PC-9 (cell line): ENCODE measurements at regions not wholly inside any gene's neighbourhood (a gene's known extent, or its start where the extent isn't known, plus 50 kb on each side); places are given as distances from the start of the nearest gene placed in this dataset.

ENCODE experiments used
- BruUV-seq: library from RNA; stranded (reverse); fragments of 400-500 nt; replicated peaks from 2 replicates; lab custom pipeline; 2021; lab: Mats Ljungman, UMichigan
- CTCF ChIA-PET: fragments of 300-600 bp; sonication (Branson Sonifier 250); formaldehyde crosslinking; loops from one replicate; lab custom pipeline; 2022; ENCODE audit warnings: antibody characterized with exemption; lab: Charles Lee
- POLR2A ChIA-PET: fragments of 300-600 bp; sonication (Branson Sonifier 250); formaldehyde crosslinking; loops from one replicate; lab custom pipeline; 2022; ENCODE audit warnings: antibody characterized with exemption; ENCODE audit not compliant: unreplicated experiment; lab: Charles Lee
- DNase-seq, 2 experiments: peaks; one replicate each; pipeline versions ENCODE4 v3.0.0 to v3.0.0-alpha.2; 2015 to 2022; ENCODE audit warnings: mixed read lengths in 1 of 2
- H2AFZ ChIP-seq: fragments of 200-600 bp; sonication (generic); 2 replicates; pipeline ENCODE4 v1.8.1; 2017; ENCODE audit warnings: antibody characterized with exemption
- H3F3A ChIP-seq: fragments of 200-600 bp; sonication (generic); 2 replicates; pipeline ENCODE4 v1.8.1; 2017; ENCODE audit warnings: antibody characterized with exemption, mild to moderate bottlenecking, low read depth; ENCODE audit not compliant: insufficient read depth
- H3K27ac ChIP-seq: fragments of 200-600 bp; sonication (generic); 2 replicates; pipeline ENCODE4 v1.6.1; 2016; ENCODE audit warnings: mixed run types
- H3K27me3 ChIP-seq: fragments of 200-600 bp; sonication (generic); 2 replicates; pipeline ENCODE4 v1.6.1; 2016; ENCODE audit warnings: low read depth, mixed run types; ENCODE audit not compliant: insufficient read depth
- H3K36me3 ChIP-seq: fragments of 200-600 bp; sonication (generic); 2 replicates; pipeline ENCODE4 v1.6.1; 2016; ENCODE audit warnings: low read depth, mixed run types
- H3K4me1 ChIP-seq: fragments of 200-600 bp; sonication (generic); replicated peaks from 2 replicates; pipeline ENCODE4 v1.6.1; 2016; ENCODE audit warnings: mixed run types; ENCODE audit not compliant: insufficient read depth
- H3K4me2 ChIP-seq: fragments of 200-600 bp; sonication (generic); 2 replicates; pipeline ENCODE4 v1.6.1; 2017; ENCODE audit warnings: mixed run types
- H3K4me3 ChIP-seq: fragments of 200-600 bp; sonication (generic); 2 replicates; pipeline ENCODE4 v1.6.1; 2016; ENCODE audit warnings: mixed run types
- H3K79me2 ChIP-seq: fragments of 200-600 bp; sonication (generic); 2 replicates; pipeline ENCODE4 v1.6.1; 2017; ENCODE audit warnings: low read depth, mixed run types
- H3K9me2 ChIP-seq: fragments of 200-600 bp; sonication (generic); 2 replicates; pipeline ENCODE4 v1.8.1; 2017; ENCODE audit warnings: mild to moderate bottlenecking; ENCODE audit not compliant: insufficient read depth
- H3K9me3 ChIP-seq: fragments of 200-600 bp; sonication (generic); 2 replicates; pipeline ENCODE4 v1.8.1; 2016; ENCODE audit warnings: low read depth; ENCODE audit not compliant: insufficient read depth
- H4K20me1 ChIP-seq: fragments of 200-600 bp; sonication (generic); 2 replicates; pipeline ENCODE4 v1.8.1; 2017; ENCODE audit not compliant: insufficient read depth
- CTCF ChIP-seq: fragments of 200-600 bp; sonication (generic); conservative IDR thresholded peaks from 2 replicates; pipeline ENCODE4 v1.6.1; 2017; ENCODE audit warnings: mixed run types, antibody characterized with exemption, mild to moderate bottlenecking, moderate library complexity
- EZH2 ChIP-seq: fragments of 200-600 bp; sonication (generic); IDR thresholded peaks from 2 replicates; pipeline ENCODE4 v1.8.0; 2017; ENCODE audit warnings: antibody characterized with exemption, low read depth
- intact Hi-C: fragments of 100-400 bp; cut with micrococcal nuclease; formaldehyde crosslinking; loops from one replicate; pipeline ENCODE4 v1.10.0; 2022; ENCODE audit not compliant: unreplicated experiment

DNA sequence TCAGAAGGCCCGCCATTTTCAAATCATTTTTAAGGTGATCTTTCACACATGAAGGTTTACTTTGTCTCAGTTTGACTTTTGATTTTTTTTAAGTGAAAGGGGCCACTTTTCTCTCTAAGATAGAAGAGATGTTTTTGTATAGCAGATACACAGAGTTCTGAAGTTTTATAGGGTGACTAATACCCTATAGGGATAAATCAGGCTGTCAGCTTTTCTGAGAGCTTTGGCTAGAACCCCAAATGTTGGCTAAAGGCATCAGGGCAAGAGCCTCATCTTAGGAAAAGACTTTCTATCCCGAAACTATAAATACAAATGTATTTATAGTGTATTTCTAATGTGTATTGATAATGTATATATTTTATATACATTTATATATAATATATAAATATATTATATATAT lies 181.4 kb downstream of the TBX18 start:
- intact Hi-C loops, result no loop called here
- H4K20me1 ChIP-seq, result no peaks in the 10 kb centered on the region

GRCh38 chr6:84581494-84582259 lies 182.7 kb downstream of the TBX18 start:
- intact Hi-C loops, result no loop called here
- H3K4me2 ChIP-seq, result no peak overlapping the region; the same call in 1 of the 2 replicates
- BruUV-seq, result no TSS peak

More for the DNA sequence above, 181.4 kb downstream of the TBX18 start:
- H3F3A ChIP-seq, result no peaks in the 10 kb centered on the region
- no peak for DNase-seq
- H3K4me2 ChIP-seq, result no peak overlapping the region
- no peak overlapping the region for H3K27ac ChIP-seq
- BruUV-seq, result no TSS peak
- no peak overlapping the region for H3K4me3 ChIP-seq
- peaks cover 8% of the 10 kb centered on the region; the same call in 1 of the 2 replicates for H3K4me1 ChIP-seq
- POLR2A ChIA-PET, result no interaction called here
- CTCF ChIA-PET, result no interaction called here
- H3K36me3 ChIP-seq, result no peaks in the 10 kb centered on the region
- TF ChIP-seq EZH2 (no peak), CTCF (no peak)
- no peaks in the 10 kb centered on the region for H3K9me3 ChIP-seq
- H3K27me3 ChIP-seq, result no peaks in the 10 kb centered on the region
- H3K9me2 ChIP-seq, result no peaks in the 10 kb centered on the region
- H3K79me2 ChIP-seq, result no peaks in the 10 kb centered on the region
- no peak overlapping the region for H2AFZ ChIP-seq

GRCh38 chr6:84579404-84579803 lies 185.0 kb downstream of the TBX18 start:
- ChIA-PET POLR2A (no interaction called here), CTCF (no interaction called here)
- TF ChIP-seq CTCF, result no peak
- no peak for TF ChIP-seq EZH2
- Histone ChIP-seq H3K36me3 (no peaks in the 10 kb centered on the region), H3K9me3 (no peaks in the 10 kb centered on the region), H3K27ac (no peak overlapping the region), H3K4me2 (no peak overlapping the region), H2AFZ (no peak overlapping the region), H3K27me3 (no peaks in the 10 kb centered on the region), H3K9me2 (no peaks in the 10 kb centered on the region), H3K79me2 (no peaks in the 10 kb centered on the region), H3K4me1 (peaks cover 8% of the 10 kb centered on the region), H3F3A (no peaks in the 10 kb centered on the region), H4K20me1 (no peaks in the 10 kb centered on the region), H3K4me3 (no peak overlapping the region)
- intact Hi-C loops, result no loop called here
- BruUV-seq, result no TSS peak
- DNase-seq, result no peak

More at GRCh38 chr6:84581494-84582259, 182.7 kb downstream of the TBX18 start:
- Histone ChIP-seq H3K36me3 (no peaks in the 10 kb centered on the region), H3K9me3 (no peaks in the 10 kb centered on the region), H3K27me3 (no peaks in the 10 kb centered on the region), H4K20me1 (no peaks in the 10 kb centered on the region), H3K9me2 (no peaks in the 10 kb centered on the region), H2AFZ (no peak overlapping the region), H3F3A (no peaks in the 10 kb centered on the region), H3K27ac (peak overlapping the region; percentile 45), H3K79me2 (no peaks in the 10 kb centered on the region), H3K4me1 (peaks cover 8% of the 10 kb centered on the region; the same call in 1 of the 2 replicates), H3K4me3 (no peak overlapping the region)
- ChIA-PET CTCF (no interaction called here), POLR2A (interaction anchor here (0.6 kb wide), 1 partner anchor 290 kb away, joined by 3 read pairs; no protein-coding TSS in a partner anchor)
- TF ChIP-seq CTCF, result no peak
- DNase-seq, result no peak
